Daoy (cell line): ENCODE measurements at regions not wholly inside any gene's neighbourhood (a gene's known extent, or its start where the extent isn't known, plus 50 kb on each side); places are given as distances from the start of the nearest gene placed in this dataset.
"Not testable (repeated sequence)": the region's sequence is repeated elsewhere in the genome, so short reads cannot be mapped to it uniquely, and the experiment has no call there.

Experiments used
- DNase-seq: peaks from one replicate; pipeline ENCODE4 v3.0.0-alpha.2; 2015; ENCODE audit warnings: low read depth

DNA sequence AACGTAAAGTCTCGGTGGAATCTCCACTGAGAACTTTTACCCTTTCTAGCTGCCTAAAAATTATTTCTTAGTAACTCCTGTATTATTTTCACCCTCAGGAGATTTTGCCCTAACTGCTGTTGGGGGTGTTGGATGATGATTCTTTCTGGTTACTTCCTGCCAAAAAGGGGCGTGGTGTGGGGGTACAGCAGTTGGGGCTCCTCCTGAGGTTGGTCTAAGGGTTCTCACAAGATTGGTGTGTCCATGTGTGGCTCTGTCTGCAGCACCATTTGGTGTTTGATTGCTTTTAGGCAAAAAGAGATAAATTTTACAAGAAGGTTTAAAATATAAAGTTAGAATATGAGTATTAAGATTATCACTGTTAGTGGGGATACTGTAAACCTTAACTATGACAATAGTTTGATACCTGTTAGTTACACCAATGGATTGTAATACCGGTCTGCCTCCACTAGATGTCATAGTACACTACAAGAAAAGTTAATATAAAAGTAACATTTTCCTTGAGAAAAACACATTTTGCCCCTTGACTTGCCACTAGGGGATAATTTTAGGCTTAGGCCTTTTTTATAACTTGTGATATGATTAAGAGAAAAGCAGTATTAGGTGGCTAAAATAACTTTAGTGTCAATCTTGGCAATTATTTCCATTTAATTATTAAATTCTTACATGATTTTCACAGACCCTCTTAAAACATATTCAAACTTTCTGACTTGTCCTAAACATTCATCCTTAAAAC, 928.7 kb downstream of the IPMK start:
- DNase-seq, result peak; percentile 3

DNA sequence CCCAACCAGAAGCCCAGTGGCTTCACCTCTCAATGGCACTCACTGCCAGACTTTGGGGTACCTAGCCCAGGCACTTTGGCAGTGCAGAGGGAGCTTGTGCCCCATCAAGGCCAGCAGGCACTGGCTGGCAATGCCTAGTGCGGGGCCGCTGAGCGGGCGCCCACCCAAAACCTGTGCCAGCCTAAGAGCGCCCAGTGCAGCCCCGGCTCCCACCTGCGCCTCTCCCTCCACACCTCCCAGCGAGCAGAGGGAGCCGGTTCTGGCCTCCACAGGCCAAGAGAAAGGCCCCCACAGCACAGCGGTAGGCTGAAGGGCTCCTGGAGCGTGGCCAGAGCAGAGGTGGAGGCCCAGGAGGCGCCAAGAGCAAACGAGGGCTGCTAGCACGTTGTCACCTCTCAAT, 930.8 kb downstream of the IPMK start:
- DNase-seq, result no peak

DNA sequence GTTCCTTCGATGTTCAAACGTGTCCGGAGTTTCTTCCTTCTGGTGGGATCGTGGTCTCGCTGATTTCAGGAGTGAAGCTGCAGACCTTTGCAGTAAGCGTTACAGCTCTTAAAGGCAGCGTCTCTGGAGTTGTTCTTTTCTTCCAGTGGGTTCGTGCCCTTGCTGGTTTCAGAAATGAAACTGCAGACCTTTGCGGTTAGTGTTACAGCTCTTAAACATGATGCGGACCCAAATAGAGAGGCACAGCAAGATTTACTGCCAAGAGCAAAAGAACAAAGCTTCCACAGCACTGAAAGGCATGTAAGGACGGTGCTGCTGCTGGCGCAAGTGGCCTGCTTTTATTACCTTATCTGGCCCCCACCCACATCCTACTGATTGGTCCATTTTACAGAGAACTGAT, 931.4 kb downstream of the IPMK start:
- no peak for DNase-seq

DNA sequence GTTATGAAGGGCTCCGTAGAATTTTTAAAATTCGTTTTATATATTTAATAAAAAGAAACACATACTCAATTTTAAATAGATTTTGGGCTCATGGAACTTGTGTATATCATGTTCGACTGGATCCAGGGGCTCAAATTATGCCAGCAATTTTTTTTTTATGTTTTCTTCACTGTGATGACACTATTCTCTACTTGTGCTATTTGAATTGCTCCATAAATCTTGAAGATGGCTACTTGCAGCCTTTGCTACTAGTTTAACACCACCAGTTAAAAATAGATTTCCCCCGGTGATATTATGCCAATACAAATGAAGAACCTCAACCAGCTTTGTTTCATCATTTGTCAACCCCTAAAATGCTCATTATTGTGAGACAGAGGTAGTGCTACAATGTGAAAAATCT, 933.2 kb downstream of the IPMK start:
- DNase-seq, result no peak

DNA sequence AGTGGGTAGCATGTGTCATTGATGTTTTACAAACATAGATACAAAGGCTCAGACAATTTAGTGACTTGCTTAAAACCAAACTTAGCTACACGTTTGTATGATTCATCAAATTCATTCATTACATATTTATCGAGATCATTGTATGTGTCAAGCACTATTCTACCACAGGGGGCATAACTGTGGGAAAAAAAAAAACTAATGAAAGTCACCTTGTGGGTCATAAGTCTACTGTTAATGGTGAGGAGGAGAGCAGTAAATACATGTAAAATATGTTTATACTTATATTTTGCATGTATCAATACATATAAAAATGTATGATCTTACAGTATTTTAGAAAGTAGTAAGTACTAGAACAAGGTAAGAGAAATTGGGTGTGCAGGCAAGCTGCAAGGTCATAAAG, 933.8 kb downstream of the IPMK start:
- DNase-seq, result no peak

DNA sequence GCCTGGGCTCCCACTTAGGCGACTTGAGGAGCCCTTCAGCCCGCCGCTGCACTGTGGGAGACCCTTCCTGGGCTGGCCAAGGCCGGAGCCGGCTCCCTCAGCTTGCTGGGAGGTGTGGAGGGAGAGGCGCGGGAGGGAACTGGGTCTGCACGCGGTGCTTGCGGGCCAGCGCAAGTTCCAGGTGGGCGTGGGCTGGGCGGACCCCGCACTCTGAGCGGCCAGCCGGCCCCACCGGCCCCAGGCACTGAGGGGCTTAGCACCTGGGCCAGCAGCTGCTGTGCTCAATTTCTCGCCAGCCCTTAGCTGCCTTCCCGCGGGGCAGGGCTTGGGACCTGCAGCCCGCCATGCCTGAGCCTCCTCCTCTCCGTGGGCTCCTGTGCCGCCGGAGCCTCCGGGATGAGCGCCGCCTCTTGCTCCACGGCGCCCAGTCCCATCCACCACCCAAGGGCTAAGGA, 946.3 kb downstream of the IPMK start:
- not testable (repeated sequence) for DNase-seq

DNA sequence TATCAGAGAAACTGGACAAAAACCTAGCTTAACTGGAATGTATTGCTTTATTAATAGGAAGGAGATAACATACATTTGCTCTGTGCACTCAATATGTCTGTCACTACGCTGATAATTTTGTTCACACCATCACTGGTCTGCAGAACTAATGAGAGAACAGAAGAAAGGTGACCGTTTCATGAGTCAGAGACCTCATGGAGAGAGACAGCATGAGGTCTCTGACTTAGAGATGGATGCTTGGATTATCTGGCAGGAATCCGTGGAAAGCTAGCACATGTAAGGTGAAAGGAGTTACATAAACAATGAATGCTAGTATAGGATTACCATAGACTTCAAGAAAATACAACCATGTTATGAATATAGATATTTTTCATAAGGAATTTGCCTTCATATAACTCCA, 947.3 kb downstream of the IPMK start:
- no peak for DNase-seq

DNA sequence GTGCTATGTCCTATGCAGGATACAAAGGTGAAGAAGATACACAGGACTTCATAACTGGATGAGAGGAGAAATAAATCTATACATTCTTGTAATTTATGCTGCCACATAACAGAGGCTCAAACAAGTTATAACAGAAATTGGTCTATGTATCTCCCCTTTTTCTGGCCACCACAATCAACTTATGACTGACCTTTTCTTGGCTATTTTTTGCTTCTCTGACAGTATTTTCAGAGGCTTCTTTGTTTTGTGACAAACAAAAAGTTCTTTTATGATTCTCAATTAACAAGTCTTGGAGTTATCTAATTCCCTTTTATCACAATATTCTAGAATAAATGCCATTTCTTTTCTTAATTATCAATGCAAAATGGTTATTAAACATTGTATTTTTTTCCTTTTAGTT, 953.0 kb upstream of the ZWINT start:
- no peak for DNase-seq

DNA sequence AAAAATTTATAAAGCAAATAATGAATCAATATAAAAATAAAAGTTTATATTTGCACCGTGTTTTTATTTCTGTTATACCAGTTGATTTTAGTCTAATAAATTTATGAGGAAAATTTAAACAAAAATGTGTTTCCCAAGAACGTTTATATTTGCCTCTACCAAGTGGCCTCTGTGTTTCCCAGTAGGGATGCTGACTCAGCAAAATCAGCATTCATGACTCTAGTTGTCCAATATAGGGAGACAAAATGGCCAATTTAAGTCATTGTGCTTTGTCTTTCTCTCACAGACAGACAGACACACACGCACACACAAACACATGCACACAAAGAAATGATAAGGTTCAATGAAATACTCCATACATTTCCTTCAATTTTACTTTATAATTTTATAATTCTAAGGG, 942.5 kb upstream of the ZWINT start:
- DNase-seq, result no peak

DNA sequence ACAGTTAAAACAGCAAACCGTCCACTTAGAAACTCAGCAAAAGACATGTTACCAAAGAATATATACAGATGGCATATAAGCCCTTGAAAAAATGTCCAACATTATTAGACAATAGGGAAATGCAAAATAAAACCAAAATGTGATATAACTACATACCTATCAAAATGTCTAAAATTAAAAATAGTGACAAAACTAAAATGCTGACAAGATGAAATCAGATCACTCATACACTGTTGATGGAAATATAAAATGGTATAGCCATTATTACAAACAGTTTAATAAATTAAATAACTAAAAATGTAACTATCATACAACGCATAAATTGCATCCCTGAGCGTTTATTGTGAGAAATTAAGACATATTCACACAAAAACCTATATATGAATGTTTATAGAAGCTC, 939.7 kb upstream of the ZWINT start:
- no peak for DNase-seq

DNA sequence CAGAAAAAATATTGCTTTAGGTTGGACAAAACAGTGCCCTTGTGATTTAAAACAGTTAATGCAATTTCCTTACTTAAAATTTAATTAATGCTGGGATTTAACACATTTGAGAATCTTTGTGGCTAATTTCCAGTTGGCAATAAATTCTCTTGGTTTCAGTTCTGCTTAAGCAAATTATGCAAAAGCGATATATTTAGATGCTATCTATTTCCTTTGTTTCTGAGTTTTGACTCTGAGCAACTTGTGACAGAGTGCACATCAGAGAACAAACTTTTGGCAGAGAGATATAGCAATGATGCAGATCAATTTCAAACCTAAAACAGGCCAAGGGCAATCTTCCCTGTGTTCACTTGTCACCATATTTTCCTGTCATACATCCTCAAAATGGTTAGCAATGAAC, 933.6 kb upstream of the ZWINT start:
- DNase-seq, result no peak

DNA sequence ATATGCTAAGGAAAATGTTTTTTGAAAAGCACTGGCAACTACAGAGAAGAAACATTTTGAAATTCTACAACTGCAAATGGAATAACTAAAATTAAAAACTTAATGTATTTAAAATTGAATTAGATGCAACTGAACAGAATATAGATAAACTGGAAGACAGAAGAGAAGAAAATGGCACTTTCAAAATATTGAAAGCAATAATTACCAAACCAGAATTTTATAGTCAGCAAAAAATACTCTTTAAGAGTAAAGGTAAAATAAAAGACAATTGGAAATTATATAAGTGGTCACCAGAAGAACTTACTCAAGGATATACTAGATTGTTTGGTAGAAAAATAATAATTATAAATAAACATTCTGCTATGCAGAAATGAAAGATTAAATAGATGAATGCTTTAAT, 927.7 kb upstream of the ZWINT start:
- DNase-seq, result no peak

DNA sequence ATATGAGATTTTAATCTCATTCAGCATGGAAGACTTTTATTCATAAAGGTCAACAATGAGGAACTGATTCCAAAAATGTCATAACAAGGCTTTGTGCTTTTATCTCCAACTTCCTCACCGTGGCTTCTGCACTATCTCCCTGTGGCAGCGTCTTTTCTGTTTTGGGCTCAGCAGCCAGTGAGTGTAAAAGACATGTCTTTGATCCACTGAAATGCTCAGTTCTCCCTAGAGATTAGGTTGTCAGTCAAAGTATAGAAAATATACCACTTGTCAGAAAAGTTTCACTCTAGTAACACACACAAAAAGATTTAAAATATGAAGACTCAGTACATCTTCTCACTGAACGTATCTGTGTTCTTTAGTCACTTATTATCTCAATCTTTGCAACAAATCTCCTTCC, 901.8 kb upstream of the ZWINT start:
- no peak for DNase-seq

DNA sequence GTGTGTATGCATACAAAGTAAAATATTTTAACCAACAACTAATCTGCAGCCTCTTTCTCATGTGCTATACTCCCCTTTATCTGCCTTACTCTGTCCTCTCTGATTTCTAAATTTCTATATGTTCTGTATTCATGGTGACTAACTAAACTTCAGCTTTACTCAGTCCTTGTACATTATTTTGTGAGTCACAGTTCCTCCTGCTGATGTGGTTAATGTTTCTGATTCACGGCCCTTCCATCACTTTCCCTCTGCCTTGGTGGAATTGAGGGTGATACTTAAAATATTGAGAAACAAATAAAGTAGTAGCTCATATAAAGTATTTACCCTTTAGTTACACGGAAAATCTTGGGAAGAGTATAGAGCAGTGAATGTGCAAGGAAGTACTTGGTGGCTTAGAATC, 899.1 kb upstream of the ZWINT start:
- DNase-seq, result no peak

DNA sequence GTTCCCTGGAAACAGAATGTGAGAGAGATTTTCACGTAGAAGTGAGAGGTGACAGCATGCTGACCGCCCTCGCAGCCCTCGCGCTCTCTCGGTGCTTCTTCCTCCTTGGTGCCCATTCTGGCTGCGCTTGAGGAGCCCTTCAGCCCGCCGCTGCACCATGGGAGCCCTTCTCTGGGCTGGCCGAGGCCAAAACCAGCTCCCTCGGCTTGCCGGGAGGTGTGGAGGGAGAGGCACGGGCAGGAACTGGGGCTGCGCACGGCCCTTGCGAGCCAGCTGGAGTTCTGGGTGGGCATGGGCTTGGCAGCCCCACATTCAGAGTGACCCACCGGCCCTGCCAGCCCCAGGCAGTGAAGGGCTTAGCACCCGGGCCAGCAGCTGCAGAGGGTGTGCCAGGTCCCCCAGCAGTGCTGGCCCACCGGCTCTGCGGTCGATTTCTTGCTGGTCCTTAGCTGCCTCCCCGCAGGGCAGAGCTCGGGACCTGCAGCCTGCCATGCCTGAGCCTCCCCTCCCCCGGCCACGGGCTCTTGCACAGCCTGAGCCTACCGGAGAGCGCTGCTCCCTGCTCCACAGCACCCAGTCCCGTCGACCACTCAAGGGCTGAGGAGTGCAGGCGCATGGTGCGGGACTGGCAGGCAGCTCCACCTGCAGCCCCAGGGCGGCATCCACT, 888.7 kb upstream of the ZWINT start:
- no peak for DNase-seq

DNA sequence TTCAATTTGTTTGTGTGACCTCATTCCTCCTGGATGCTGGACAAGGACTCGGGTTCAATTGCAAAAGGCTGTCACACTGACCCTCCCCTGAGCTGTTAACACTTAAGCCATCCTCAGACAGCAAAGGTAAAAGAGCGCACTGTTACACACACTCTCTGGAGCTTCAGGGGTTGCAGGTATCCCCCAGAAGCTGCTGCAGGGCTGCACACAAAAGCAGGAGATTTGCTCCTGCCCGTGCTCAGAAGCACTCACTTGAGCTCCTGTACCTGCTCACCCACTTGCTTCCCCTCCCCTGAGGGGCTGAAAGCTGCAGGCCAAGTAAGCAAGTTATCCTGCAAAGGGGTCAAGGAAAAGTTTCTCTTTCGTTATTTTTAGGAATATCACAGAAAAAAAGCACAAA, 886.2 kb upstream of the ZWINT start:
- DNase-seq, result no peak

DNA sequence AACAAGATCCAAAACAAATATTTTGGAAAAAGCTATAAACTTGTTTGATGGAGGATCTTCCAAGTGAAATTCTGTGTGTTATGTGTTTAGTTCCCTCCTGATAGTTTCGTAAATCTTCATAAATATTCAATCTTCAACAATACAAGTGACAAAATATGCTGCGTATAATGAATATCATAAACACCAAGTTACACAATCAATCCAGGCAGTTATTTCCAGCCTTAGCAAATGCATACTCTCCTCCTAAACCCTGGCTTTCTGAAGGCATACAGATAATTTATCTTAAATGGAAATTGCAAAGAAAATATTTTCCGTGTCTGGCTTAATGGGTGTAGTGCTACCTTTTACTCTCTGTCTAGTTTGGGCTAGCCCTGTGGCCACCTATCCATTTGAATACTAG, 864.9 kb upstream of the ZWINT start:
- no peak for DNase-seq

DNA sequence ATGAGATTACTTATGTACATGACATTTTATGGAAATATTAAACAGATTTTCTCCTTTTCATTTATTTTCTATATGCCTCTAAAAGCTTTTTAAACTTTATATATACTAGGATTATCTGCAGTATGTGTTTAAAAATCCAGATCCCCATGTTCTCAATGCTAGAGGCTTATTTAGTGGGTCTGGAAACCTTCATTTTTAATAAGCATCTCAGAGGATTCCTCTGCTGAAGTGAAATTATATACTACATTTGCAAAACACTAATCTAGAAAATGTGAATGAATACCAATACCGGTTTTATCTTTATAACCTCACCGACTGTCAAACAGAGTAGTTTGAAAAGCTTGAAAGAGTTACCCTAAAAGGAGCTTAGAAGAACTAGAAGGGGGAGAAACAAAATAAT, 863.8 kb upstream of the ZWINT start:
- DNase-seq, result no peak

DNA sequence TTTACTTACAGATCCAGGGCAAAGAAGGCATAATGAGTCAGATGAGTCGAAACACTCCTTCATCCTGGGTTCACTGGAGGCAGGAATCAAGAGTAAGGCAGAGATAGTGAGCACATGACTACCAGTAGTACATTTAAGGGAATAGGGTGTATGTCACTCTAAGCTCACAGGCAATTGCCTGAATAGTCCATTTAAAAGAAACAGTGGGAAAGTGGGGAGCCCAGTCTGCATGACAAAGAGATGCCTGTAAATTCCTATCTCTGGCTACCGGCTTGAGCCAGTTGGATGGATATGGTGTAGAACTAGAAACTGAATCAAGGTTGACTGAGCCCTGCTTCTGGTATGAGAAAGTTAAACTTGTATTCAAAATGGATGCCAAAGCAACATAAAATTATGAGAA, 861.5 kb upstream of the ZWINT start:
- no peak for DNase-seq

DNA sequence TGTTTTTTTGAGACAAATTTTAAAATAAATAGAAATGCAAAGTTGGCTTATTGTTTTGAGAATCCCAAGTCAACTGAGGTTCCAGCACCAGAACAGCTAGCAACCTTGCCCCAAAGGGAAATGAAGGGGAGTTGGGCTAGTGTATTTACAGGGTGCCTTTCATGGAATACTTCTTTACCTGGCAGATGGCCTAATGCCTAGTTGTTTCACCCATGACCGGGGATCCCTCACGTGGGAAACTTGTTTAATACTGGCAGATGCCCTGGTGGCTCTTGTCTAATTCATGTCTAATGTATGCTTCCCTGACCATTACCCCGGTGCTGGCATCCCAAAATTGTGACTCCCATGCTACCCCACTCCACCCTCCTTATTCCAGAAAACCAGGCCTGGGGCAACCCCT, 861.1 kb upstream of the ZWINT start:
- no peak for DNase-seq

DNA sequence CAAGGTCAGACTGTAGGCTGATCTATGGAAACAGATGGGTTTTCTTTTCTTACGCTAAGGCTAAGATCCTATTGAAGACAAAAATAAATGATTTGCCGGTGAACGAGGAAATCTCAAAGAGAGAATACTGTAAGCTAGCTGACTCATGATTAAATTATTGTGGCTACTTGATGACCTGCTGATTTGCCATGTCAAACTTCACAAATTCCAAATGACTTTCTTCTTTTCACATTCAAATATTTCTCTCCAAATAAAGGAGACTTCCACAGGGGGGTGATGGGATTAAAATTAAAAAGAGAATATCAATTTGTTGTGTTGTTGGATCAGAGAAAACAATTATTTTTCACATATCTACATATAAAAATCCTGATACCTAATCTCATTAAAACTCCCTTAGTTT, 860.6 kb upstream of the ZWINT start:
- no peak for DNase-seq

DNA sequence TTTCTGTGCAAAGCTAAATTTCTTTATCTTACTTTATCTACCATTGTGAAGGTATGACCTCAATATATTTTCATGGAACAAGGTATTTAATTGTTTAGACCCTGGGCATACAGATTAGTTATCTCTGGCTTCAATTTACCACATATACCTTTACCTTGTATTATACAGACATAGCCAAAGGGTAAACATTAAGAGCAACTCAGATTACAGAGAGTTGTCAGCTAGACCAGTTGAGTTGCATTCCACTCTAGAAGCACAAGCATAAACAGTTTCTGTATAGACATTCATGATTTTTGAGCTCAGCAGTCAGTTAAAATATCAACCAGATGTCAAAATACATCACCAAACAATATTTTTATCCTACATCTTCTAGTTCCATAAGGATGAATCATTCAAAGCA, 857.3 kb upstream of the ZWINT start:
- DNase-seq, result no peak

DNA sequence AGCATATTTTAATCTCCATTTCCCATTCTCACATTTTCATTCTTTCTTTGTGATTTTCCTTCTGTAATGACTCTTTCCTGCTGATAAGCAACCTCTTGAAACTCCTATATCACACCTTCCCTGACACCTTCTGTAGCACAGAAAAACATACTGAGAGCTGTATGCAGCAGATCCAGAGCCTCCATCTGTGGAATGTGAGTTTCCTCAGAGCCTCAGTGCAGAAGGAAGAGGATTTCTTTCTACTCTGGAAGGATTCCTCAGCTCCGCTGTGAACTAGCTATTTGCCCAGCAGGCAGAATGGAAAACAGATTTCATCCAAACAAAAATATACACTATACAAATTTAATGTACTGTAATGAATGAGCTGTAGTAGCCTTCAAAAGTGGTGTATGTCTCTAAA, 841.3 kb upstream of the ZWINT start:
- no peak for DNase-seq

DNA sequence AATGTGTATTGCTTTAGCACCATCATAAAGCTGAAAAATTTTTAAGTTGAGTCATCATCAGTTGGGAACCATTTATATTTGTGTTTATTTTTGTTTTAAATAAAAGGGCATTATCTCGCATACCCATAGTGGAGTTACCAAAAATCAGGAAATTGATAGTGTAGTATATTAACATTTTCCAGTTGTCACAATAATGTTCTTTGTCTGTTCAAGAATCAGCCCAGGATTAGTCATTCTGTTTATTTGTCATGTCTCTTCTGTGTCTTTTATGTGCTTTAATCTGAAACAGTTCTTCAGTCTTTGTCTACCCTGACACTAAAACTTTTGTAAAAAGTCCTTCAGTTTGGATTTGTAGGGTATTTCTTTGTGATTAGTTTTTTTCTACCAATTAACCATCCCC, 827.8 kb upstream of the ZWINT start:
- no peak for DNase-seq
